Mesenchymal stem cell (in vitro differentiated cells and primary cell): ENCODE measurements at regions not wholly inside any gene's neighbourhood (a gene's known extent, or its start where the extent isn't known, plus 50 kb on each side); places are given as distances from the start of the nearest gene placed in this dataset.

Source experiments
- DNase-seq: peaks from one replicate; pipeline ENCODE4 v3.0.0-alpha.2; 2013
- H2AFZ ChIP-seq: one replicate; pipeline ENCODE4 v1.6.1; 2013; ENCODE audit warnings: low read depth, mild to moderate bottlenecking, control low read depth, inconsistent platforms, low read length, moderate library complexity
- H2AK5ac ChIP-seq: 2 replicates; pipeline ENCODE4 v1.6.1; 2013; ENCODE audit warnings: low read length, moderate library complexity, mild to moderate bottlenecking, inconsistent platforms; ENCODE audit not compliant: severe bottlenecking
- H2BK120ac ChIP-seq: one replicate; pipeline ENCODE4 v1.6.1; 2013; ENCODE audit warnings: low read depth, mild to moderate bottlenecking, inconsistent platforms, low read length, moderate library complexity
- H2BK12ac ChIP-seq, 2 experiments: one replicate each; pipeline ENCODE4 v1.6.1; 2013; ENCODE audit warnings: inconsistent platforms in 2 of 2, low read length in 2 of 2, mild to moderate bottlenecking in 2 of 2, moderate library complexity in 2 of 2, control low read depth in 1 of 2
- H2BK15ac ChIP-seq: one replicate; pipeline ENCODE4 v1.6.1; 2013; ENCODE audit warnings: mild to moderate bottlenecking, low read depth, inconsistent platforms; ENCODE audit not compliant: poor library complexity, severe bottlenecking
- H2BK5ac ChIP-seq: 2 replicates; pipeline ENCODE4 v1.6.1; 2013; ENCODE audit warnings: low read depth, mild to moderate bottlenecking, low read length, control low read depth, inconsistent platforms; ENCODE audit not compliant: poor library complexity, severe bottlenecking
- H3K14ac ChIP-seq, 2 experiments: one replicate each; pipeline ENCODE4 v1.6.1; 2013; ENCODE audit warnings: inconsistent platforms in 2 of 2, low read length in 2 of 2, control low read depth in 1 of 2, mild to moderate bottlenecking in 1 of 2, moderate library complexity in 1 of 2
- H3K18ac ChIP-seq, 2 experiments: one replicate each; pipeline ENCODE4 v1.6.1; 2013; ENCODE audit warnings: inconsistent platforms in 2 of 2, low read length in 2 of 2, control low read depth in 1 of 2, low read depth in 1 of 2, mild to moderate bottlenecking in 1 of 2
- H3K23ac ChIP-seq, 2 experiments: one replicate each; pipeline ENCODE4 v1.6.1; 2013; ENCODE audit warnings: inconsistent platforms in 2 of 2, low read length in 2 of 2, mild to moderate bottlenecking in 2 of 2, moderate library complexity in 2 of 2, control low read depth in 1 of 2
- H3K27ac ChIP-seq: 2 replicates; pipeline ENCODE4 v1.5.1; 2013; ENCODE audit warnings: mild to moderate bottlenecking, moderate library complexity, low read length, control low read depth, inconsistent platforms; ENCODE audit not compliant: poor library complexity, severe bottlenecking
- H3K27me3 ChIP-seq, 2 experiments: 2 replicates each; pipeline versions ENCODE4 v1.6.1 to v1.7.0; 2013; ENCODE audit warnings: low read length in 2 of 2, mild to moderate bottlenecking in 2 of 2, moderate library complexity in 2 of 2, control low read depth in 1 of 2, inconsistent platforms in 1 of 2; ENCODE audit not compliant: control insufficient read depth in 1 of 2, insufficient read depth in 1 of 2
- H3K36me3 ChIP-seq, 2 experiments: 2 replicates each; pipeline versions ENCODE4 v1.6.1 to v1.7.0; 2013; ENCODE audit warnings: low read length in 2 of 2, control low read depth in 1 of 2, inconsistent platforms in 1 of 2, low read depth in 1 of 2, mild to moderate bottlenecking in 1 of 2; ENCODE audit not compliant: insufficient read depth in 2 of 2, control insufficient read depth in 1 of 2
- H3K4ac ChIP-seq, 2 experiments: one replicate each; pipeline ENCODE4 v1.6.1; 2013; ENCODE audit warnings: inconsistent platforms in 2 of 2, low read length in 2 of 2, mild to moderate bottlenecking in 2 of 2, moderate library complexity in 2 of 2, control low read depth in 1 of 2, low read depth in 1 of 2
- H3K4me1 ChIP-seq: 2 replicates; pipeline ENCODE4 v1.6.1; 2013; ENCODE audit warnings: low read depth, low read length, control low read depth; ENCODE audit not compliant: control insufficient read depth, insufficient read depth
- H3K4me2 ChIP-seq: 2 replicates; pipeline ENCODE4 v1.6.1; 2013; ENCODE audit warnings: low read length, mild to moderate bottlenecking, inconsistent platforms; ENCODE audit not compliant: poor library complexity, severe bottlenecking
- H3K4me3 ChIP-seq, 2 experiments: 2 replicates each; pipeline versions ENCODE4 v1.5.1 to v1.7.0; 2013; ENCODE audit warnings: low read length in 2 of 2, mild to moderate bottlenecking in 2 of 2, control low read depth in 1 of 2, low read depth in 1 of 2; ENCODE audit not compliant: insufficient read depth in 1 of 2
- H3K79me1 ChIP-seq: replicated peaks from 2 replicates; pipeline ENCODE4 v1.6.1; 2013; ENCODE audit warnings: mild to moderate bottlenecking, control low read depth, low read length, inconsistent platforms; ENCODE audit not compliant: poor library complexity, severe bottlenecking
- H3K9ac ChIP-seq: 2 replicates; pipeline ENCODE4 v1.7.0; 2013; ENCODE audit warnings: mild to moderate bottlenecking, low read length, moderate library complexity
- H3K9me3 ChIP-seq: 2 replicates; pipeline ENCODE4 v1.7.0; 2013; ENCODE audit warnings: mild to moderate bottlenecking, low read length; ENCODE audit not compliant: control insufficient read depth
- H4K8ac ChIP-seq: one replicate; pipeline ENCODE4 v1.6.1; 2013; ENCODE audit warnings: inconsistent platforms, mild to moderate bottlenecking, low read length, moderate library complexity
- H4K91ac ChIP-seq: one replicate; pipeline ENCODE4 v1.6.1; 2013; ENCODE audit warnings: mild to moderate bottlenecking, low read length, inconsistent platforms
- WGBS: methylation state at CpG from one replicate; pipeline ENCODE4 v1.1.7; 2013; ENCODE audit warnings: mixed read lengths; 5-methylcytosine and 5-hydroxymethylcytosine counted together

GRCh38 chr4:187160486-187160885 lies 436.8 kb upstream of the FAT1 start:
- no peak overlapping the region for H3K18ac ChIP-seq
- WGBS: 100% methylated on average over 3 of the region's 3 CpGs
- no peak overlapping the region for H3K4me3 ChIP-seq
- H3K9me3 ChIP-seq: no peaks in the 10 kb centered on the region
- H2BK15ac ChIP-seq: no peak overlapping the region
- no peak overlapping the region for H4K8ac ChIP-seq
- H2AFZ ChIP-seq: no peak overlapping the region
- H3K27ac ChIP-seq: no peak overlapping the region
- H3K36me3 ChIP-seq: no peaks in the 10 kb centered on the region
- H2BK5ac ChIP-seq: no peak overlapping the region
- no peaks in the 10 kb centered on the region for H3K4me1 ChIP-seq
- H2AK5ac ChIP-seq: no peak overlapping the region
- no peaks in the 10 kb centered on the region for H3K79me1 ChIP-seq
- no peak overlapping the region for H3K23ac ChIP-seq
- H2BK12ac ChIP-seq: no peak overlapping the region
- no peak for DNase-seq
- no peaks in the 10 kb centered on the region for H3K27me3 ChIP-seq
- no peak overlapping the region for H3K9ac ChIP-seq
- H4K91ac ChIP-seq: no peak overlapping the region
- no peak overlapping the region for H3K4ac ChIP-seq
- H3K14ac ChIP-seq: no peak overlapping the region
- H2BK120ac ChIP-seq: no peak overlapping the region
- H3K4me2 ChIP-seq: no peak overlapping the region

- Histone ChIP-seq H2BK120ac (peak overlapping the region; percentile 15), H2BK12ac (no peak overlapping the region), H4K8ac (no peak overlapping the region), H3K9me3 (no peaks in the 10 kb centered on the region), H3K36me3 (no peaks in the 10 kb centered on the region), H3K27me3 (no peaks in the 10 kb centered on the region), H4K91ac (no peak overlapping the region), H3K79me1 (no peaks in the 10 kb centered on the region), H2BK5ac (no peak overlapping the region), H3K23ac (no peak overlapping the region), H3K4me1 (no peaks in the 10 kb centered on the region), H3K27ac (no peak overlapping the region), H3K4me2 (no peak overlapping the region), H3K18ac (no peak overlapping the region), H3K9ac (no peak overlapping the region), H2BK15ac (no peak overlapping the region), H2AFZ (no peak overlapping the region), H3K4ac (no peak overlapping the region), H3K4me3 (no peak overlapping the region), H3K14ac (no peak overlapping the region), H2AK5ac (no peak overlapping the region)
- no peak for DNase-seq
- 100% methylated on average over 5 of the region's 7 CpGs for WGBS
Observed at GRCh38 chr4:187166886-187167512, 443.3 kb upstream of the FAT1 start.

- Histone ChIP-seq H2AK5ac (no peak overlapping the region), H2BK15ac (no peak overlapping the region), H2BK120ac (no peak overlapping the region), H3K4me2 (no peak overlapping the region), H3K27ac (peak overlapping the region; percentile 65), H2BK12ac (no peak overlapping the region), H3K18ac (peak overlapping the region in 1 of 2 experiments; percentile 67), H4K91ac (no peak overlapping the region), H4K8ac (no peak overlapping the region), H3K27me3 (no peaks in the 10 kb centered on the region), H3K14ac (no peak overlapping the region), H3K36me3 (no peaks in the 10 kb centered on the region), H2BK5ac (no peak overlapping the region), H3K4ac (no peak overlapping the region), H3K4me3 (peak overlapping the region in 1 of 2 experiments; percentile 64), H3K9ac (peak overlapping the region; percentile 88), H3K23ac (no peak overlapping the region), H3K79me1 (no peaks in the 10 kb centered on the region), H3K4me1 (peaks cover 4% of the 10 kb centered on the region), H2AFZ (no peak overlapping the region), H3K9me3 (no peaks in the 10 kb centered on the region)
- DNase-seq: peak; percentile 30
- 48% methylated on average over 10 of the region's 12 CpGs for WGBS
Observed at GRCh38 chr4:187171706-187172339, 448.2 kb upstream of the FAT1 start.

DNA sequence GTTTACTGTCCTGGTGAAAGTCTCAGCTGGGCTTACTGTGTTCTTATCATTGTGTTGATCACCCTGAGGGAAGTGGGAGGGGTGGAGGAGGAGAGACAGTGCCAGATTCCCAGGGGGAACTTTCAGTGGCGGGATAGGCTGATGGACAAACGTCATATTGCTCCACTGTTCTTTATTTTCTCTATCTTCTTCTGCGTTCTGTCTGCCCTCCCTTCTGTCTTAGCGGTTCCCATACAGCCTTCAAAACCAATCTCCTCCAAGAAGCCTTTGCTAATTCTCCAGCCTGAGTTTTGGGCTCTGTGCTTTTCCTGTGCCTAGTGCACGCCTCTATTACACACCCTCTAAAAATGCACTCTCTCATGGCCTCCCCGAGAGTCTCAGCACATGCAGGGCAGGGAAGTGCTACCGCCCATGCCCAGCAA lies 448.7 kb upstream of the FAT1 start:
- DNase-seq: peak; percentile 75
- no peak overlapping the region for H2BK12ac ChIP-seq
- no peak overlapping the region for H4K91ac ChIP-seq
- H3K27me3 ChIP-seq: no peaks in the 10 kb centered on the region
- H3K36me3 ChIP-seq: no peaks in the 10 kb centered on the region
- WGBS: 49% methylated on average over 7 of the region's 7 CpGs
- no peak overlapping the region for H2BK120ac ChIP-seq
- H3K9ac ChIP-seq: peak overlapping the region; percentile 88
- no peak overlapping the region for H3K4me2 ChIP-seq
- H3K27ac ChIP-seq: peak overlapping the region; percentile 65
- H3K4me3 ChIP-seq: peak overlapping the region in 1 of 2 experiments; percentile 64
- no peaks in the 10 kb centered on the region for H3K9me3 ChIP-seq
- H3K18ac ChIP-seq: peak overlapping the region; percentile 42 to 44
- peak overlapping the region in 1 of 2 experiments; percentile 54 for H3K23ac ChIP-seq
- no peak overlapping the region for H2BK5ac ChIP-seq
- no peak overlapping the region for H2AFZ ChIP-seq
- no peak overlapping the region for H3K4ac ChIP-seq
- H3K79me1 ChIP-seq: no peaks in the 10 kb centered on the region
- no peak overlapping the region for H2AK5ac ChIP-seq
- H3K14ac ChIP-seq: no peak overlapping the region
- peaks cover 4% of the 10 kb centered on the region for H3K4me1 ChIP-seq
- H4K8ac ChIP-seq: no peak overlapping the region
- no peak overlapping the region for H2BK15ac ChIP-seq
